GM12865 (cell line): ENCODE measurements at regions not wholly inside any gene's neighbourhood (a gene's known extent, or its start where the extent isn't known, plus 50 kb on each side); places are given as distances from the start of the nearest gene placed in this dataset.

Experiments
- DNase-seq: peaks from one replicate; pipeline ENCODE4 v3.0.0; 2010; ENCODE audit warnings: low read depth
- H3K4me3 ChIP-seq: 2 replicates; pipeline ENCODE4 v1.5.1; 2011; ENCODE audit warnings: mild to moderate bottlenecking, low read depth, low read length, control low read depth
- TF ChIP-seq, protein P1 (sequence below): IDR thresholded peaks from 2 replicates; pipeline ENCODE4 v1.5.1; 2011; ENCODE audit warnings: low read length, control low read depth, low read depth, inconsistent platforms; ENCODE audit not compliant: insufficient read depth; ENCODE audit errors: missing control alignments

DNA sequence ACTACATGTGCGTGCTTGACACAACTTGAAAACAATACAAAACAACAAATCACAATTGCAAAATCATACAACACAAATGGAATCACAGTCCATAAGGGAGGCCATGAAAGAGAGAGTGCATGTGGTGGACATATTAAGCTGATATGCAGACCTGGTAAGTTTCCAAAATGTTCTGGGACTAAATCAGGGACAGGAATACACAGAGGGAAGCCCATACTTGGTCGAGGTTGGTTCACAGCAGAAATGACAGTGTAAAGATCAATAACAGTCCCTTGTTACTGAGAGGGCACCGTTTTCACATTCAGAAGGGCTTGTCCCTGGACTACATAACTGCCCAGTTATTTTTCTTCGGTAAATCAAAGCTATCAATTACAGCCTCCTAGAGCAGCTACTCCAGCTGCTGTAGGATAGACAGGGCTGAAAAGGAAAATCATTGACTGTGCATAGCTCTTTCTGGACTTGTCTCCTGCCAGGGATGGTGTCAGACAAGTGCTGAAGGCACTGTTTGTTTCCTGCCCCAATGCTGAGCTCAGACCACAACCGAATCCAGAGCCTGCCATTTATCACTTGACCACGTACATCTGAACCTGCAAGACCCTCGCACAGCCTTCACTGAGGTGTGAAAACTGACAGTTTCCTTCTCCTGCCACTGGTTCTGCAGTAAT is 79.5 kb upstream of the KCNMB2 start:
- H3K4me3 ChIP-seq, result no peak overlapping the region
- TF ChIP-seq, protein P1, sequence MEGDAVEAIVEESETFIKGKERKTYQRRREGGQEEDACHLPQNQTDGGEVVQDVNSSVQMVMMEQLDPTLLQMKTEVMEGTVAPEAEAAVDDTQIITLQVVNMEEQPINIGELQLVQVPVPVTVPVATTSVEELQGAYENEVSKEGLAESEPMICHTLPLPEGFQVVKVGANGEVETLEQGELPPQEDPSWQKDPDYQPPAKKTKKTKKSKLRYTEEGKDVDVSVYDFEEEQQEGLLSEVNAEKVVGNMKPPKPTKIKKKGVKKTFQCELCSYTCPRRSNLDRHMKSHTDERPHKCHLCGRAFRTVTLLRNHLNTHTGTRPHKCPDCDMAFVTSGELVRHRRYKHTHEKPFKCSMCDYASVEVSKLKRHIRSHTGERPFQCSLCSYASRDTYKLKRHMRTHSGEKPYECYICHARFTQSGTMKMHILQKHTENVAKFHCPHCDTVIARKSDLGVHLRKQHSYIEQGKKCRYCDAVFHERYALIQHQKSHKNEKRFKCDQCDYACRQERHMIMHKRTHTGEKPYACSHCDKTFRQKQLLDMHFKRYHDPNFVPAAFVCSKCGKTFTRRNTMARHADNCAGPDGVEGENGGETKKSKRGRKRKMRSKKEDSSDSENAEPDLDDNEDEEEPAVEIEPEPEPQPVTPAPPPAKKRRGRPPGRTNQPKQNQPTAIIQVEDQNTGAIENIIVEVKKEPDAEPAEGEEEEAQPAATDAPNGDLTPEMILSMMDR, result no peak
- peak; percentile 57 for DNase-seq

DNA sequence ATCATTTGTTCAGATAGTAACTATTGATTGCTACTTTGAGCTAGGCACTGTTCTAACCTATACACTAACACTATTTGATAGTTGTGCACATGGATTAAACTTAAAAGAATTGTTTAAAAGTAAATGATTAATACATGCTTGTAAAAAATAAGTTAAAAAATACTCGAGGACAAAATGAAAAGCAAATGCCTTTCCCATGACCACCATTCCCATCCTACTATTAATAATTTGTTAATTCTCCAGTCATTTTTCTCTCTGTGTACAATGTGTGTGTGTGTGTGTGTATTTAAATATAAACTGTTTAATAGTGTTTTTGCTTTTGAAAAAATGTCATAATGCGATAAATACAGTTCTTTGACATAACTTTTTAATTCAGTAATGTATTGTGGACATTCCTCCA is 78.7 kb upstream of the KCNMB2 start:
- no peak for DNase-seq
- TF ChIP-seq, protein P1, result no peak
- H3K4me3 ChIP-seq, result no peak overlapping the region

DNA sequence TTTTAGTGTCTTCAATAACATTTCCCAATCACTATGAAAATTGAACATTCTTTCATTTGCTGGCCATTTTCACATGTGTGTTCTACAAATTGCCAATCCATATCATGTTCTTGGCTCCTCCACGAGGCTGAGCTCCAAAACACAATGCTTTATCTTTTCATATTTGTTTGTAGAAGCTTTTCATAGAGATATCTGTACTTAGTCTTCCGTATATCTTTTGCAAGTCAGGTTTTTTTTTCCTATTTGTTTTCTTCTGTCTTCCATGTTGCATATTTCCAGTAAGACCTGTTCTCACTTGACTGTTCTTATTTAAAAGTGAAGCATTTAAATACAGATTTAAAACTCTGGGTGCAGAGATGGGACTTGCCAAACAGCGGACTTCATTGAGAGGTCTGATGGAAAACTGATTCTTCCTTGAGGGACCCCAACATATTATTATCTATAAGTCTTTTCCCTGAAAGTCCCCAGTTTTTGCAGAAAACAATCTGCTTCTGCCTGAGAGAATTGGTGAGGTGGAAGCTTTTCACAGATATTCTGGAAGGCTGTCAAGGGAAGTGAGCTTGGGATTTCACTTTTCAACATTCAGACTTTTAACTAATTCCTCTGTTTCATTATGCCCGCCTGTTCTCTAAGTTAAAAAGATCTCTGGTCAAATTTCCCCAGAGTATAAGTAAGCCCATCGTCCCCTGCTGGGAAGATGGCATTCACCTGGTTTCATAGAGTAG is 77.8 kb upstream of the KCNMB2 start:
- no peak for DNase-seq
- TF ChIP-seq, protein P1, result no peak
- H3K4me3 ChIP-seq, result no peak overlapping the region

DNA sequence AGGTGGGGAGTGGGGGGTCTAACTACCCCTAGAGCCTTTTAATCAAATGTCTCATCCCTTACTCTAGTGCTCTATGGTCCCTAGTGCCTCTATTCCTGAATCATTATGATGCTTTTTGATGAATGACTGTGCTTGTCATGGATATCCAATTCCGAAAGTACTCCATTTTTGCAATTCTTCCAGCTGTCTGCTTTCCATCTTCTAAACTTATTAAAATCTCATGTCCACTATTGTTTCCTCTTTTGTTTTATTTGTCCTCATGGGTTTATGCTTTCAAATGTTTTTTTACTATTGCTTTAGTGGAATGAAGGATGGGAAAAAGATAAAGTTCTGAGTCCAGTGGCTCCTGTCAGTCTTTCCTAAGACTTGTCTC is 77.2 kb upstream of the KCNMB2 start:
- TF ChIP-seq, protein P1, result no peak
- H3K4me3 ChIP-seq, result no peak overlapping the region

DNA sequence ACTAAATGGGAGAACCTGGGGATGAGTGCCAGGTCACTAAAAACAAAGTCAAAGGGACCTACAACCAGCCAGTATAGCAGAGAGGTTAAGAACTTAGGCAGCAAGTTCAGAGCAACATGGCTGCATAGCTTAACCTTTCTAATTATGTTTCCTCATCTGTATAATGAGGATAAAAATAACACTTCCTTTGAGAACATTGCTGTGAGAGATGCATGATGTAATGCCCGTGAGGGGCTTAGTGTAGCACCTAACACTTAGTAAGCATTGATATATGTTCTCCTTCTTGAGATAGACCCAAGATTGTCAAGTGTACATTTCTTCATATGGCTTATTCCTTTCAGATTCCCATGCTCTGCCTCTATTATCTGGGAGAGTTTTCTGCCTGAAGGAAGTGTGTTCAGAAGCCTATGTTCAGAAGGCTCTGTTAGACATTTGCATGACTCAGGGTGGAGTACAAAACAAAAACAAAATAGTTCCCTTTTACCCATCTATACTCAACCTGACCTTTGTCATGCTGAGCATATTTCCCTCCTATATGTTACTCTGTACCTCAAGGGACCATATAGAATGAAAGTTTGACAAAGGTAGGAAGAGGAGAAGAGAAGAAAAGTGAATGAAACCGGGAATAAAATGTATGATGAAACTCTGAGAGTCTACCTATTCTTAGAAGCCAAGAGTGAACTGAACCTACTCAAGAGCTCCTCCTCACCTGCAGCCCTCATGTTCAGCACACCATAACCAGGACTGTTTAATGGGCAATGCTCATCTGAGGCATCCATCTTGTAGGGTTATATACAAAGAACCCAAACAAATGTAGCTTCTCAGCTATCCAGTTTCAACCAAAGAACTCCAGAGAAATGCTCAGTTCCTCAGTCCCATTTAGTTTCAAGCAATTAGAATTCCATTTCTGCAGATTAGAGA is 70.7 kb upstream of the KCNMB2 start:
- TF ChIP-seq, protein P1, result no peak
- H3K4me3 ChIP-seq, result no peak overlapping the region
- DNase-seq, result peak; percentile 13

More for the DNA sequence above, 77.2 kb upstream of the KCNMB2 start:
- DNase-seq, result no peak

DNA sequence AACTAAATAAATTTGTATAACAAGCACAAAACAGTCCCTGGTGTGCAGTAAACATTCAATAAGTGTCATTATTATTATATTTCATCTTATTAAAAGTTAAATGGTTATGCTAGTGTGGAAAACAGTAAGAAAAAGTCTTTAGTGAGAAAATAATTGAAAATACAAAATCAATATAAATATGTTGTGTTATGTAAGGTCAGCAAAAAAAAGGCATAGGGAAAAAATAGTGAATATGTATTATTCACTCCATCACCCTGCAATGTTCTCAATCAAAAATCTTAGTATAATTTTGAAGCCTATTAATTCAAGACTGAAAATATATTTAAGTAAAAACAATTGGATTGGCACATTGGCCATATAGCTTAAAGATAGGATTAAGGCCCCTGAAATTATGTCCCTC is 63.3 kb upstream of the KCNMB2 start:
- no peak for DNase-seq
- no peak overlapping the region for H3K4me3 ChIP-seq
- TF ChIP-seq, protein P1, result no peak
